Breast epithelium (tissue), 3 donors: ENCODE measurements at regions not wholly inside any gene's neighbourhood (a gene's known extent, or its start where the extent isn't known, plus 50 kb on each side); places are given as distances from the start of the nearest gene placed in this dataset.

Experiments
- POLR2A ChIP-seq: fragments of 450-650 bp; IDR thresholded peaks from one replicate; pipeline ENCODE4 v1.6.1; 2016; ENCODE audit warnings: antibody characterized with exemption, mild to moderate bottlenecking, moderate library complexity
- TF ChIP-seq, protein P1 (sequence below), 3 donors: fragments of 450-650 bp; IDR thresholded peaks; one replicate each; pipeline ENCODE4 v1.5.1; 2016 to 2017; ENCODE audit warnings: antibody characterized with exemption in 3 of 3, mild to moderate bottlenecking in 3 of 3, moderate library complexity in 3 of 3

GRCh38 chr1:93805027-93805610, 73.9 kb downstream of the DNTTIP2 start:
- TF ChIP-seq, protein P1, sequence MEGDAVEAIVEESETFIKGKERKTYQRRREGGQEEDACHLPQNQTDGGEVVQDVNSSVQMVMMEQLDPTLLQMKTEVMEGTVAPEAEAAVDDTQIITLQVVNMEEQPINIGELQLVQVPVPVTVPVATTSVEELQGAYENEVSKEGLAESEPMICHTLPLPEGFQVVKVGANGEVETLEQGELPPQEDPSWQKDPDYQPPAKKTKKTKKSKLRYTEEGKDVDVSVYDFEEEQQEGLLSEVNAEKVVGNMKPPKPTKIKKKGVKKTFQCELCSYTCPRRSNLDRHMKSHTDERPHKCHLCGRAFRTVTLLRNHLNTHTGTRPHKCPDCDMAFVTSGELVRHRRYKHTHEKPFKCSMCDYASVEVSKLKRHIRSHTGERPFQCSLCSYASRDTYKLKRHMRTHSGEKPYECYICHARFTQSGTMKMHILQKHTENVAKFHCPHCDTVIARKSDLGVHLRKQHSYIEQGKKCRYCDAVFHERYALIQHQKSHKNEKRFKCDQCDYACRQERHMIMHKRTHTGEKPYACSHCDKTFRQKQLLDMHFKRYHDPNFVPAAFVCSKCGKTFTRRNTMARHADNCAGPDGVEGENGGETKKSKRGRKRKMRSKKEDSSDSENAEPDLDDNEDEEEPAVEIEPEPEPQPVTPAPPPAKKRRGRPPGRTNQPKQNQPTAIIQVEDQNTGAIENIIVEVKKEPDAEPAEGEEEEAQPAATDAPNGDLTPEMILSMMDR (IDR thresholded peaks at IDR 0.05): no peak
- no peak for TF ChIP-seq POLR2A
